WI38 (cell line): ENCODE measurements at regions not wholly inside any gene's neighbourhood (a gene's known extent, or its start where the extent isn't known, plus 50 kb on each side); places are given as distances from the start of the nearest gene placed in this dataset.

Experiments used
- H3K4me3 ChIP-seq: 2 replicates; pipeline ENCODE4 v1.5.1; 2011; ENCODE audit warnings: low read depth, mild to moderate bottlenecking, control low read depth, low read length
- TF ChIP-seq, protein P1 (sequence below): IDR thresholded peaks from 2 replicates; pipeline ENCODE4 v1.5.1; 2012; ENCODE audit warnings: low read depth, mild to moderate bottlenecking, control low read depth, low read length

DNA sequence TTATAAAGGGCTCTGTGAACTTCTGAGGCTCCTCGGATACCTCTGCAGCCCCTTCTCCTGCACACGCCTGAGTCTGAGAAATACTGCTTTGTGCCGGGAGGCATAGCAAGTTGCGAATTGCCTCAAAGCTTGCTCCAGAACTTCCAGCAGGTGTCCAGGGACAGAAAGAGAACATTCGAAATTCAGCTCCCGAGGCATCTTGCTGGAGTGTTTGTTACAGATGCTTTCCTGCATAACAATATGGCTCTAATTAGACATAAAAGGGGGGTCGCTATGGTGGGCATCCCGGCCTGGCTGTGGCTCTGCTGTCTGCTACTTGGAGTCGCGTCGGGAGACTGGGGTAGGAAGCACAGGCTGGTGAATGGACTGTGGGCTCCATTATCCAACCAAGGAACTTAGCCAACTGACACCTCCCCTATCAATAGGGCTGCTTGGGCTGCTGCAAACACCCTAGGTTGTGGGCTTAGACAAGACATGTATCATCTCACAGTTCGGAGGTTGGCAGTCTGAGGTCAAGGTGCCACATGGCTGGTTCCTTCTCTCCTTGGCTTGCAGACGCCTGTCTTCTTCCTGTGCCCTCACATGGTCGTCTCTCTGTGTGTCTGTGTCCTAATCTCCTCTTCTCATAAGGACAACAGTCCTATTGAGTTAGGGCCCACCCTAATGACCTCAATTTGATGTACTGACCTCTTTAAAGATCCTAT lies 607.0 kb downstream of the NPHP4 start:
- TF ChIP-seq, protein P1, sequence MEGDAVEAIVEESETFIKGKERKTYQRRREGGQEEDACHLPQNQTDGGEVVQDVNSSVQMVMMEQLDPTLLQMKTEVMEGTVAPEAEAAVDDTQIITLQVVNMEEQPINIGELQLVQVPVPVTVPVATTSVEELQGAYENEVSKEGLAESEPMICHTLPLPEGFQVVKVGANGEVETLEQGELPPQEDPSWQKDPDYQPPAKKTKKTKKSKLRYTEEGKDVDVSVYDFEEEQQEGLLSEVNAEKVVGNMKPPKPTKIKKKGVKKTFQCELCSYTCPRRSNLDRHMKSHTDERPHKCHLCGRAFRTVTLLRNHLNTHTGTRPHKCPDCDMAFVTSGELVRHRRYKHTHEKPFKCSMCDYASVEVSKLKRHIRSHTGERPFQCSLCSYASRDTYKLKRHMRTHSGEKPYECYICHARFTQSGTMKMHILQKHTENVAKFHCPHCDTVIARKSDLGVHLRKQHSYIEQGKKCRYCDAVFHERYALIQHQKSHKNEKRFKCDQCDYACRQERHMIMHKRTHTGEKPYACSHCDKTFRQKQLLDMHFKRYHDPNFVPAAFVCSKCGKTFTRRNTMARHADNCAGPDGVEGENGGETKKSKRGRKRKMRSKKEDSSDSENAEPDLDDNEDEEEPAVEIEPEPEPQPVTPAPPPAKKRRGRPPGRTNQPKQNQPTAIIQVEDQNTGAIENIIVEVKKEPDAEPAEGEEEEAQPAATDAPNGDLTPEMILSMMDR, result no peak
- H3K4me3 ChIP-seq, result no peak overlapping the region

DNA sequence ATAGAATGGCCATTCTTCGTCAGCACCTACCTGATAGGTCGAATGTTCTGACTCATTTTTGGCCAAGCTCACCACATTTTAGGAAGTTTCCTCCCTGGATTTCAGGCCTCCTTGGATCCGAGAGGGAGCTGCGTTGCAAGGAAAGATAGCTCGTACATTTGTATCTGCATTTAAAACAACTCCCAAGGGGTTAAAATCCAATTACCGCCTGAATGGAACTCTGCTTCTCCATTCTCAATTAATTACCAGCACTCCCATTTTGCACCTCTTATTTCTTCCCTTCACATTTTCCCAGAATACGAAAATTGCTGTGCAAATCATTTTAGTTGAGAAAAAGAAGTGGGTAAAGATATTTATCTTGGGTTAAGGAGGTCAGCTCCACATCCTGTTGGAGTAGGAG lies 610.7 kb downstream of the NPHP4 start:
- TF ChIP-seq, protein P1, result no peak

DNA sequence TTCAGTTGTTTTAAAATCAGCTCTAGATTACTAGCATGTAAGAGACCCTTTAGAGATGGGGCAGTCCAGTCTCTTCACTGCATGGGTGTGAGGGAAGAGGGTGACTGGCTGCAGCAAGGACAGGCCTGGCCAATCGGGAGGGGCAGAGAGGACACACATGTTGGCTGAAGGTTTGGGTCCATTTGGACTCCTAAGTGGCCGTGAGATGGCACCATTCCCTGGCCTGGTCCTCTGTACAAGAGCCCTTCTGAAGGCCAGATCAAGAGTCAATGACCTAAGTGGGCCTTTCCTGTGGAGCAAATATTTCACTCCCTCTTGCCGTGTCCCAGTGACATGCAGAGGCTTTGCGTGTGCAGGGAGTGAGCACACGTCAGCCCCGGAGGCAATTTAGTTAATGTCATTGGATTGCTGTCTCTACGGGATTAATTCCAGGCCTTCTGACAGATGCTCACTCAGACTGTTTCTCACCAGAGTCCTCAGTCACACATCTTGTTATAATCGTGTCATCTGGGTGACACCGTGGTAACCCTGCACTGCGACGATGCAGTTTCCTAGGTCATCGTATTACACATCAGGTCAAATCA lies 613.0 kb downstream of the NPHP4 start:
- no peak overlapping the region for H3K4me3 ChIP-seq
- TF ChIP-seq, protein P1, result no peak

More for the DNA sequence above, 610.7 kb downstream of the NPHP4 start:
- no peak overlapping the region for H3K4me3 ChIP-seq

DNA sequence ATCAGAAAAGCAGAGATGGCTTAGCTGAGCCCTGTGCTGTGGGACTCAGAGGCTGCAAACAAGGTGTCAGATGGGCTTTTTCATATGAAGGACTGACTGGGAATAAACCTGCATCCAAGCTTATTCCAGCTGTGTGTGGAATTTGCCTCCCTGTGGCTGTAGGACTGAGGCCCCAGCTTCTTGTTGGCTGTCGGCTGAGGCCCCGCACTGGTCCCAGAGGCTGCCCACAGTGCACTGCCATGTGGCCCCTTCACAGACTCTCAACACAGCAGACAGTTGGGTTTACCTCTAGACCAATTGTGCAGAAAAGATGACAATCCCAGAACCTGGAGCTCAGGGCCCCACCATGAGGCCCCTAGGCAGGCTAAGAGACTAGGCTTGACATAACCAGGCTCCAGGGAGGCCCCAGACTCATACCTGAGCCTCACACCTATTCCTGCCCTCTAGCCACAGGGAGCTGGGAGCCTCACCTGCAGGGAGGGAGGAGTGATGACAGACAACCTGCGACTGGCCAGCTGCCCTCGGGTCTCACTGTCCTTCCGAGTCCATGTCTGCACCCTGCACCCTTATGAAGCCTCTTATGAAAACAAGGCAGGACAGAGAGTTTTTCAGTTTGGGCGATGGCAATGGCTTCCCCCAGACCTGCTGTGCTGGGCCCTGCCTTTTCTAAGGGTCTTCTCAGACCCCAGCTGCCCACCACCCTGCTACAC lies 615.5 kb downstream of the NPHP4 start:
- H3K4me3 ChIP-seq, result no peak overlapping the region

DNA sequence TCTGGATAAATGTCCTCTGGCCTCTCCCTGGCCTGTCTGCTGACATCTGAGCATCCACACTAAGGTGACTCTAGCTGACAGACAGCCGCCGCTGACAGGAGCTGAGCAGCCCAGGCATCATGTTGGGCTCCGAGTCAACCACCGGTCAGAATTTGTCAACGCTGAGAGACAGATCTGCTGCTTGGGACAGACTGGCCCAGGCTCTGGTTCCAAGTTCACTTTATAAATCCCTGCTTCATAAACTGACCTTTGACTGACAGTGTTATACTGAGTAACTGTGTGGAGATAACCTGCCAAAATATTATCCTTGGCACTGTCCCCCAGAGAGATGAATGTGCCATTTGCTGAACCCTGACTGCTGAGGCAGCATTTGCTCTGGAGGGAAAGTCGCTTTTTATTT lies 616.7 kb downstream of the NPHP4 start:
- H3K4me3 ChIP-seq, result no peak overlapping the region
- TF ChIP-seq, protein P1, result no peak

More for the DNA sequence above, 615.5 kb downstream of the NPHP4 start:
- TF ChIP-seq, protein P1, result no peak

DNA sequence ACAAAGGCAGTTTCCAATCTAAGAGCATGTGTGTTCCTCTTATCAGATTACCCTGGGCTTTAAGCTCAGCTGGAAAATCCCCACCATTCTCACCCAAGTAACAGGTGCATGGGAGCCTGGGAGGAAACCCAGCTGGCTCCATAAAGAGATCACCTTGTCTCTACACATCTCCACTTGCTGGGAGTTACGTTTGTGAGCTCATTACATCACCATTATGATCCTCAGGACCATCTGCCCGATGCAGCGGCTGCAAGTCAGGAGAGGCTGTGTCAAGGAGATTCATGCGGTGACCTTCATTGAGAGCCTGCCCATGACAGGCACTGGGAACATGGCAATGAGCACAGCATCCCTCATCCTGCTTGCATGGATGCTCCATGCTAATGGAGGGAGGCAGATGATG lies 618.0 kb downstream of the NPHP4 start:
- TF ChIP-seq, protein P1, result no peak

DNA sequence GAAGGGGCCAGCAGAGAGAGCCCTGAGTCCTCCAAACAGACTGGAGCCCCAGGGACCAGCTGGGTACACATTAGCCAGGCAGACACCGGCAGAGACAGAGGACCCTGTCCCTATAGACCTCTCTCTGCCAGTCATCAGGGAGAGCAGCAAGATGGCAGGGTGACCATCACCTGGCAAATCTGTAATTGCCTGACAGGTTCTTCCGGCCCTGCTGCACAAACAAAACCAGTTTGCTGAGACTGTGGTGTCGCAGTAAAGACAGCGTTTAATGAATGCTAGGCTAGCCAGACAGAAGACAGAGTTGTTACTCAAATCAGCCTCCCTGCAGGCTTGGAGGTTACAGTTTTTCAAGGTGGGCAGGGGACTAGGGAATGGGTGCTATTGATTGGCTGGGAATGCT lies 618.9 kb downstream of the NPHP4 start:
- TF ChIP-seq, protein P1, result no peak
- no peak overlapping the region for H3K4me3 ChIP-seq

More for the DNA sequence above, 618.0 kb downstream of the NPHP4 start:
- H3K4me3 ChIP-seq, result no peak overlapping the region
